ENCODE measurements at regions not wholly inside any gene's neighbourhood (a gene's known extent, or its start where the extent isn't known, plus 50 kb on each side); places are given as distances from the start of the nearest gene placed in this dataset.

- TF ChIP-seq BACH2 (CRISPR knock-in tag; IDR thresholded peaks at IDR 0.05; ENCODE audit: borderline replicate concordance) (no peak), ZFP30 (CRISPR knock-in tag; IDR thresholded peaks at IDR 0.05) (no peak), CSDC2 (CRISPR knock-in tag; IDR thresholded peaks at IDR 0.05) (no peak), POU6F1 (CRISPR knock-in tag; IDR thresholded peaks at IDR 0.05; ENCODE audit: borderline replicate concordance, low read depth) (no peak), ZC3H10 (CRISPR knock-in tag; IDR thresholded peaks at IDR 0.05) (no peak), ZFP3 (CRISPR knock-in tag; IDR thresholded peaks at IDR 0.05) (no peak), PATZ1 (CRISPR knock-in tag; IDR thresholded peaks at IDR 0.05; ENCODE audit: borderline replicate concordance) (no peak), ARNTL (CRISPR knock-in tag; IDR thresholded peaks at IDR 0.05; ENCODE audit: borderline replicate concordance, low read depth) (no peak), TCF4 (CRISPR knock-in tag; IDR thresholded peaks at IDR 0.05; ENCODE audit: borderline replicate concordance) (no peak), TSHZ2 (CRISPR knock-in tag; IDR thresholded peaks at IDR 0.05) (no peak), SNAI2 (CRISPR knock-in tag; IDR thresholded peaks at IDR 0.05) (no peak), TOX (CRISPR knock-in tag; IDR thresholded peaks at IDR 0.05; ENCODE audit: borderline replicate concordance) (no peak), GLIS3 (CRISPR knock-in tag; IDR thresholded peaks at IDR 0.05) (no peak), CREB5 (CRISPR knock-in tag; IDR thresholded peaks at IDR 0.05; ENCODE audit: low read depth) (no peak), CSRNP3 (CRISPR knock-in tag; IDR thresholded peaks at IDR 0.05) (no peak), ZNF70 (CRISPR knock-in tag; IDR thresholded peaks at IDR 0.05) (no peak), ESRRG (CRISPR knock-in tag; IDR thresholded peaks at IDR 0.05) (no peak)
- ATAC-seq = no peak
Measured at GRCh38 chr7:55622241-55622640, 49.9 kb upstream of the VOPP1 start.
